Transverse colon (tissue), 4 donors: ENCODE measurements at regions not wholly inside any gene's neighbourhood (a gene's known extent, or its start where the extent isn't known, plus 50 kb on each side); places are given as distances from the start of the nearest gene placed in this dataset.
A peak's percentile ranks its signal among the peaks of the same experiment; 100 is the strongest.

Experiments
- DNase-seq: peaks from one replicate; pipeline ENCODE4 v3.0.0-alpha.2; 2019
- H3K27ac ChIP-seq, 4 donors: fragments of 200-600 bp; sonication (generic); 2 replicates each; pipeline ENCODE4 v1.5.1; 2016 to 2018; ENCODE audit warnings: inconsistent platforms in 4 of 4
- H3K27me3 ChIP-seq: fragments of 200-600 bp; sonication (generic); 2 replicates; pipeline ENCODE4 v1.5.1; 2017; ENCODE audit warnings: inconsistent platforms
- H3K36me3 ChIP-seq, 4 donors: fragments of 200-600 bp; sonication (generic); 2 replicates each; pipeline ENCODE4 v1.5.1; 2017 to 2019; ENCODE audit warnings: inconsistent platforms in 4 of 4
- H3K4me1 ChIP-seq, 4 donors: fragments of 200-600 bp; sonication (generic); 2 replicates each; pipeline ENCODE4 v1.5.1; 2017 to 2020; ENCODE audit warnings: inconsistent platforms in 4 of 4
- H3K4me3 ChIP-seq, 4 donors: fragments of 200-600 bp; sonication (generic); 1 replicate in 1 of 4; 2 replicates in 3 of 4; pipeline versions ENCODE4 v1.5.1 to v1.6.1; 2017 to 2019; ENCODE audit warnings: inconsistent platforms in 4 of 4
- H3K9me3 ChIP-seq, 2 donors: fragments of 200-600 bp; sonication (generic); 2 replicates each; pipeline ENCODE4 v1.5.1; 2017 to 2019; ENCODE audit warnings: inconsistent platforms in 2 of 2
- CTCF ChIP-seq, 5 experiments: fragments of 200-600 bp in 3 of 5; fragments of 450-650 bp in 2 of 5; sonication (generic) in 3 of 5; IDR thresholded peaks; 1 replicate in 2 of 5; 2 replicates in 3 of 5; pipeline ENCODE4 v1.5.1; 2016 to 2017; ENCODE audit warnings: antibody characterized with exemption in 5 of 5, inconsistent platforms in 3 of 5, mild to moderate bottlenecking in 2 of 5, moderate library complexity in 1 of 5
- EP300 ChIP-seq: sonication (generic); formaldehyde crosslinking; IDR thresholded peaks from one replicate; pipeline ENCODE4 v1.6.1; 2017; ENCODE audit warnings: antibody characterized with exemption, low read depth
- POLR2A ChIP-seq: fragments of 450-650 bp; IDR thresholded peaks from one replicate; pipeline ENCODE4 v1.6.1; 2016; ENCODE audit warnings: antibody characterized with exemption, mild to moderate bottlenecking, moderate library complexity
- POLR2AphosphoS5 ChIP-seq, 3 donors: sonication (generic); formaldehyde crosslinking; IDR thresholded peaks; one replicate each; pipeline ENCODE4 v1.6.1; 2016; ENCODE audit warnings: antibody characterized with exemption in 3 of 3
- WGBS, 2 donors: methylation state at CpG; one replicate each; pipeline ENCODE4 v1.1.5; 2018; ENCODE audit warnings: low coverage in 1 of 2; 5-methylcytosine and 5-hydroxymethylcytosine counted together
- in situ Hi-C, 4 donors: fragments of 200-750 bp; cut with MboI; loops; one replicate each; pipeline versions ENCODE4 v1.15.0 to v1.15.1; 2017; ENCODE audit warnings: low sequenced_read_pairs in 3 of 4, low pct_ligation_motif_present in 1 of 4, low pct_unique_long_range_greater_than_20kb in 1 of 4
- intact Hi-C: fragments of 100-400 bp; cut with DNase I; formaldehyde crosslinking; loops from one replicate; pipeline ENCODE4 v1.15.1; 2023; ENCODE audit warnings: low total_unique reads

GRCh38 chr6:8760951-8761350 is 325.6 kb upstream of the SLC35B3 start:
- intact Hi-C loops = no loop called here
- Histone ChIP-seq H3K9me3 (no peaks in the 10 kb centered on the region), H3K4me3 (no peak overlapping the region), H3K36me3 (no peaks in the 10 kb centered on the region), H3K4me1 (no peaks in the 10 kb centered on the region), H3K27me3 (no peaks in the 10 kb centered on the region), H3K27ac (no peak overlapping the region)
- TF ChIP-seq POLR2AphosphoS5 (IDR thresholded peaks at IDR 0.05) (no peak), EP300 (no peak), CTCF (IDR thresholded peaks at IDR 0.05) (no peak), POLR2A (no peak)
- DNase-seq = no peak
- in situ Hi-C loops = no loop called here
- 68 to 71% methylated on average over 1 of the region's 1 CpG for WGBS, 2 donors

GRCh38 chr6:8758412-8758811 is 323.1 kb upstream of the SLC35B3 start:
- TF ChIP-seq EP300 (no peak), POLR2A (no peak), CTCF (IDR thresholded peaks at IDR 0.05) (no peak), POLR2AphosphoS5 (IDR thresholded peaks at IDR 0.05) (no peak)
- intact Hi-C loops = no loop called here
- no peaks in the 10 kb centered on the region for H3K4me1 ChIP-seq
- no peaks in the 10 kb centered on the region for H3K36me3 ChIP-seq
- H3K9me3 ChIP-seq = no peaks in the 10 kb centered on the region
- in situ Hi-C loops = no loop called here
- DNase-seq = no peak
- no peaks in the 10 kb centered on the region for H3K27me3 ChIP-seq
- 76 to 80% methylated on average over 4 of the region's 4 CpGs for WGBS, 2 donors
- H3K27ac ChIP-seq = no peak overlapping the region
- H3K4me3 ChIP-seq = no peak overlapping the region

DNA sequence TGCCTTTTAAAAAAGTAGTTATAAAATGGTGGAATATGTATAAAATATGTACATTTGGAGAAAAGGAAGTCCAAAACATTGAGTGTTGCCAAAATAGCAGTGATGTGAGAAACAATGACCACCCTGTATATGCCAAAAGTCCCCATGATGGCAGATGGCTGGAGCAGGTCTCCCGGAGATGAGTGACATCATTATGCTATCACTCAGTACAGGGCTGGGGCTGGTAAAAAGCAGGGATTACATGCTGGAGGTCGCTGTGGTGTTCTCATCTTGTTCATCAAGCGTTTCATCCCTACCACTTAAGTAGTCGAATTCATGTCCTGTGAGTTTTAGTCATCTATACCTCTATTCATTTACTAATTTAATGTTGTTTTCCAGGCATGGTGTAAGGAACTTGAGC is 315.3 kb upstream of the SLC35B3 start:
- in situ Hi-C loops = no loop called here

GRCh38 chr6:8749465-8749864 is 314.1 kb upstream of the SLC35B3 start:
- intact Hi-C loops = no loop called here
- no peaks in the 10 kb centered on the region for H3K4me1 ChIP-seq
- in situ Hi-C loops = no loop called here
- no peak for TF ChIP-seq POLR2A
- TF ChIP-seq EP300 = no peak
- TF ChIP-seq CTCF (IDR thresholded peaks at IDR 0.05) = no peak
- TF ChIP-seq POLR2AphosphoS5 (IDR thresholded peaks at IDR 0.05) = no peak
- H3K9me3 ChIP-seq = no peaks in the 10 kb centered on the region
- H3K4me3 ChIP-seq = no peak overlapping the region
- no peaks in the 10 kb centered on the region for H3K36me3 ChIP-seq
- no peak for DNase-seq
- WGBS, 2 donors = 38 to 60% methylated on average over 1 of the region's 1 CpG
- no peaks in the 10 kb centered on the region for H3K27me3 ChIP-seq
- H3K27ac ChIP-seq = no peak overlapping the region

More for the DNA sequence above, 315.3 kb upstream of the SLC35B3 start:
- H3K27me3 ChIP-seq = no peaks in the 10 kb centered on the region
- H3K27ac ChIP-seq = no peak overlapping the region
- DNase-seq = no peak
- H3K9me3 ChIP-seq = no peaks in the 10 kb centered on the region
- H3K4me3 ChIP-seq = no peak overlapping the region
- H3K4me1 ChIP-seq = no peaks in the 10 kb centered on the region
- WGBS, 2 donors = 82 to 100% methylated on average over 1 to 4 of the region's 4 CpGs
- TF ChIP-seq EP300 = no peak
- TF ChIP-seq POLR2AphosphoS5 (IDR thresholded peaks at IDR 0.05) = no peak
- no peaks in the 10 kb centered on the region for H3K36me3 ChIP-seq
- intact Hi-C loops = no loop called here

GRCh38 chr6:8743170-8743745 is 307.9 kb upstream of the SLC35B3 start:
- Histone ChIP-seq H3K36me3 (no peaks in the 10 kb centered on the region), H3K9me3 (peaks cover 0 to 5% of the 10 kb centered on the region in 2 donors), H3K27ac (no peak overlapping the region), H3K4me1 (no peaks in the 10 kb centered on the region), H3K27me3 (no peaks in the 10 kb centered on the region), H3K4me3 (peak overlapping the region in 1 of 4 donors; percentile 17)
- intact Hi-C loops (no loop called here), in situ Hi-C loops (no loop called here)
- TF ChIP-seq CTCF (IDR thresholded peaks at IDR 0.05) = no peak
- TF ChIP-seq POLR2AphosphoS5 (IDR thresholded peaks at IDR 0.05) = no peak
- no peak for TF ChIP-seq EP300
- no peak for TF ChIP-seq POLR2A
- DNase-seq = no peak
- 19 to 49% methylated on average over 4 to 5 of the region's 5 CpGs for WGBS, 2 donors
